ENCODE measurements at regions not wholly inside any gene's neighbourhood (a gene's known extent, or its start where the extent isn't known, plus 50 kb on each side); places are given as distances from the start of the nearest gene placed in this dataset.

- no peak for DNase-seq (ENCODE audit: low read depth in 2 of 2)
- Histone ChIP-seq H3K4me1 (ENCODE audit: control insufficient read depth, extremely low read depth, insufficient read depth, low read length) (no peaks in the 10 kb centered on the region), H3K9me3 (ENCODE audit: control insufficient read depth, insufficient read depth, low read depth, low read length) (no peaks in the 10 kb centered on the region), H3K27me3 (ENCODE audit: control insufficient read depth, insufficient read depth, low read length) (no peaks in the 10 kb centered on the region), H3K4me2 (ENCODE audit: extremely low read depth, insufficient read depth, low read length) (no peak overlapping the region), H3K27ac (ENCODE audit: insufficient read depth, low read length) (no peak overlapping the region), H3K9ac (ENCODE audit: insufficient read depth, low read length) (no peak overlapping the region), H3K4me3 (replicated peaks in 1 of 4; ENCODE audit: control extremely low read depth in 1 of 4, insufficient read depth in 1 of 4, low read depth in 3 of 4, low read length in 4 of 4) (no peak overlapping the region), H2AFZ (ENCODE audit: low read length) (no peak overlapping the region), H3K36me3 (ENCODE audit: control insufficient read depth, insufficient read depth, low read length) (no peaks in the 10 kb centered on the region), H3K79me2 (ENCODE audit: control insufficient read depth, insufficient read depth, low read length) (no peaks in the 10 kb centered on the region), H4K20me1 (ENCODE audit: control insufficient read depth, extremely low read depth, insufficient read depth, low read length) (no peaks in the 10 kb centered on the region)
- TF ChIP-seq CTCF (conservative IDR thresholded peaks at IDR 0.05 in 1 of 2, IDR thresholded peaks at IDR 0.05 in 1 of 2; ENCODE audit: low read depth in 1 of 2, low read length in 2 of 2) (no peak), EZH2 (IDR thresholded peaks at IDR 0.05; ENCODE audit: low read length, missing control alignments) (no peak)
Observed at GRCh38 chr15:96472681-96473080, 142.2 kb downstream of the NR2F2 start.

- Histone ChIP-seq H3K27me3 (ENCODE audit: control insufficient read depth, insufficient read depth, low read length) (no peaks in the 10 kb centered on the region), H3K36me3 (ENCODE audit: control insufficient read depth, insufficient read depth, low read length) (no peaks in the 10 kb centered on the region), H2AFZ (ENCODE audit: low read length) (no peak overlapping the region), H3K9ac (ENCODE audit: insufficient read depth, low read length) (no peak overlapping the region), H3K4me1 (ENCODE audit: control insufficient read depth, extremely low read depth, insufficient read depth, low read length) (no peaks in the 10 kb centered on the region), H3K9me3 (ENCODE audit: control insufficient read depth, insufficient read depth, low read depth, low read length) (no peaks in the 10 kb centered on the region), H4K20me1 (ENCODE audit: control insufficient read depth, extremely low read depth, insufficient read depth, low read length) (no peaks in the 10 kb centered on the region), H3K4me3 (replicated peaks in 1 of 4; ENCODE audit: control extremely low read depth in 1 of 4, insufficient read depth in 1 of 4, low read depth in 3 of 4, low read length in 4 of 4) (no peak overlapping the region), H3K27ac (ENCODE audit: insufficient read depth, low read length) (no peak overlapping the region), H3K79me2 (ENCODE audit: control insufficient read depth, insufficient read depth, low read length) (no peaks in the 10 kb centered on the region), H3K4me2 (ENCODE audit: extremely low read depth, insufficient read depth, low read length) (no peak overlapping the region)
- no peak for DNase-seq (ENCODE audit: low read depth in 2 of 2)
- no peak for TF ChIP-seq CTCF (conservative IDR thresholded peaks at IDR 0.05 in 1 of 2, IDR thresholded peaks at IDR 0.05 in 1 of 2; ENCODE audit: low read depth in 1 of 2, low read length in 2 of 2)
- TF ChIP-seq EZH2 (IDR thresholded peaks at IDR 0.05; ENCODE audit: low read length, missing control alignments): no peak
Observed at GRCh38 chr15:96473556-96473955, 143.1 kb downstream of the NR2F2 start.

- H3K4me1 ChIP-seq (ENCODE audit: control insufficient read depth, extremely low read depth, insufficient read depth, low read length): no peaks in the 10 kb centered on the region
- H2AFZ ChIP-seq (ENCODE audit: low read length): no peak overlapping the region
- no peak overlapping the region for H3K27ac ChIP-seq (ENCODE audit: insufficient read depth, low read length)
- H3K4me3 ChIP-seq (replicated peaks in 1 of 4; ENCODE audit: control extremely low read depth in 1 of 4, insufficient read depth in 1 of 4, low read depth in 3 of 4, low read length in 4 of 4): no peak overlapping the region
- H3K9ac ChIP-seq (ENCODE audit: insufficient read depth, low read length): no peak overlapping the region
- DNase-seq (ENCODE audit: low read depth in 2 of 2): no peak
- no peaks in the 10 kb centered on the region for H3K36me3 ChIP-seq (ENCODE audit: control insufficient read depth, insufficient read depth, low read length)
- TF ChIP-seq CTCF (conservative IDR thresholded peaks at IDR 0.05 in 1 of 2, IDR thresholded peaks at IDR 0.05 in 1 of 2; ENCODE audit: low read depth in 1 of 2, low read length in 2 of 2): no peak
- no peak for TF ChIP-seq EZH2 (IDR thresholded peaks at IDR 0.05; ENCODE audit: low read length, missing control alignments)
- no peak overlapping the region for H3K4me2 ChIP-seq (ENCODE audit: extremely low read depth, insufficient read depth, low read length)
- no peaks in the 10 kb centered on the region for H3K27me3 ChIP-seq (ENCODE audit: control insufficient read depth, insufficient read depth, low read length)
- H4K20me1 ChIP-seq (ENCODE audit: control insufficient read depth, extremely low read depth, insufficient read depth, low read length): no peaks in the 10 kb centered on the region
- H3K79me2 ChIP-seq (ENCODE audit: control insufficient read depth, insufficient read depth, low read length): no peaks in the 10 kb centered on the region
- H3K9me3 ChIP-seq (ENCODE audit: control insufficient read depth, insufficient read depth, low read depth, low read length): no peaks in the 10 kb centered on the region
Observed at GRCh38 chr15:96474231-96474664, 143.7 kb downstream of the NR2F2 start.

All from fibroblast of lung (primary cell).